NOMO-1 (cell line): ENCODE measurements at regions not wholly inside any gene's neighbourhood (a gene's known extent, or its start where the extent isn't known, plus 50 kb on each side); places are given as distances from the start of the nearest gene placed in this dataset.
"Not testable (repeated sequence)": the region's sequence is repeated elsewhere in the genome, so short reads cannot be mapped to it uniquely, and the experiment has no call there.

Experiments used
- DNase-seq, 2 experiments: peaks; one replicate each; lab custom pipeline; 2025; ENCODE audit not compliant: unreplicated experiment in 2 of 2; lab: John Stamatoyannopoulos, UW

- no peak for DNase-seq
Observed at GRCh38 chr13:37475966-37476365, 122.6 kb downstream of the POSTN start.

- DNase-seq: no peak
Observed at GRCh38 chr13:37475151-37475550, 123.4 kb downstream of the POSTN start.

- DNase-seq: no peak
Observed at GRCh38 chr13:37473035-37473434, 125.5 kb downstream of the POSTN start.

- not testable (repeated sequence) for DNase-seq
Observed at GRCh38 chr13:37472266-37472665, 126.3 kb downstream of the POSTN start.

GRCh38 chr13:37460166-37460565, 138.4 kb downstream of the POSTN start:
- DNase-seq: no peak

GRCh38 chr13:37457612-37458011, 141.0 kb downstream of the POSTN start:
- no peak for DNase-seq

- DNase-seq: no peak
Observed at GRCh38 chr13:37456506-37456905, 142.1 kb downstream of the POSTN start.

GRCh38 chr13:37456041-37456440, 142.5 kb downstream of the POSTN start:
- no peak for DNase-seq

- no peak for DNase-seq
Observed at GRCh38 chr13:37453246-37453645, 145.3 kb downstream of the POSTN start.

GRCh38 chr13:37450276-37450675, 148.3 kb downstream of the POSTN start:
- no peak for DNase-seq

- DNase-seq: no peak
Observed at GRCh38 chr13:37448153-37448552, 150.4 kb downstream of the POSTN start.

- DNase-seq: no peak
Observed at GRCh38 chr13:37446503-37446902, 152.1 kb downstream of the POSTN start.

GRCh38 chr13:37443538-37443937, 155.0 kb downstream of the POSTN start:
- no peak for DNase-seq

GRCh38 chr13:37442996-37443395, 155.6 kb downstream of the POSTN start:
- no peak for DNase-seq

- DNase-seq: no peak
Observed at GRCh38 chr13:37435881-37436280, 162.7 kb downstream of the POSTN start.

GRCh38 chr13:37433086-37433485, 165.5 kb downstream of the POSTN start:
- DNase-seq: no peak

- no peak for DNase-seq
Observed at GRCh38 chr13:37429976-37430375, 168.6 kb downstream of the POSTN start.

GRCh38 chr13:37427843-37428494, 170.6 kb downstream of the POSTN start:
- no peak for DNase-seq

- no peak for DNase-seq
Observed at GRCh38 chr13:37418490-37418889, 180.1 kb downstream of the POSTN start.

GRCh38 chr13:37417060-37417441, 181.5 kb downstream of the POSTN start:
- DNase-seq: no peak

GRCh38 chr13:37416291-37417059, 182.1 kb downstream of the POSTN start:
- no peak for DNase-seq

- no peak for DNase-seq
Observed at GRCh38 chr13:37413161-37413560, 185.4 kb downstream of the POSTN start.
